Ecto neural progenitor cell (in vitro differentiated cells): ENCODE measurements at regions not wholly inside any gene's neighbourhood (a gene's known extent, or its start where the extent isn't known, plus 50 kb on each side); places are given as distances from the start of the nearest gene placed in this dataset.
"Not testable (repeated sequence)": the region's sequence is repeated elsewhere in the genome, so short reads cannot be mapped to it uniquely, and the experiment has no call there.

Experiments used
- DNase-seq: peaks from one replicate; pipeline ENCODE4 v3.0.0-alpha.2; 2018; ENCODE audit warnings: low spot score

- DNase-seq = no peak
Observed at GRCh38 chr13:58906329-58907007, 1257.3 kb downstream of the DIAPH3 start.

GRCh38 chr13:58907347-58907746 is 1256.4 kb downstream of the DIAPH3 start:
- no peak for DNase-seq

GRCh38 chr13:58908019-58908679 is 1255.6 kb downstream of the DIAPH3 start:
- no peak for DNase-seq

GRCh38 chr13:58919551-58919950 is 1244.2 kb downstream of the DIAPH3 start:
- DNase-seq = no peak

- DNase-seq = no peak
Observed at GRCh38 chr13:58921129-58921528, 1242.6 kb downstream of the DIAPH3 start.

DNA sequence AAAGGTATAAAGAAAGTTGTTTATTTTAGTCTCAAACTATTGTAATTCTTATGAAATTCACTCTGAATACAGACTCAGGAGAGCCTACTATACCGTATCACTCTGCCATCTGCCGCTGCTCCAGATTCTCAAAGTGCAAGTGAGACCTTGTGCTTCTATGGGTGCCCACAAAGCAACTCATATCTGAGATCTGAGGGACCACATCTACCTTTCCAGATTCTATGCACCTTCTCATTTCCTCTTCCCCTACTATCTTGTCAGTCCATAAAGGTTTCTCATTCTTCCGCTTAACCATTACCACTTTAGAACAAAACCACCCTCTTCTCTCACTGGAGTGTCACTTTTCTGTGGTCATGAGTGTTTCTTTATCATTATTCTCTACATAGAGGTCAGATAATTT is 1236.9 kb downstream of the DIAPH3 start:
- DNase-seq = no peak

DNA sequence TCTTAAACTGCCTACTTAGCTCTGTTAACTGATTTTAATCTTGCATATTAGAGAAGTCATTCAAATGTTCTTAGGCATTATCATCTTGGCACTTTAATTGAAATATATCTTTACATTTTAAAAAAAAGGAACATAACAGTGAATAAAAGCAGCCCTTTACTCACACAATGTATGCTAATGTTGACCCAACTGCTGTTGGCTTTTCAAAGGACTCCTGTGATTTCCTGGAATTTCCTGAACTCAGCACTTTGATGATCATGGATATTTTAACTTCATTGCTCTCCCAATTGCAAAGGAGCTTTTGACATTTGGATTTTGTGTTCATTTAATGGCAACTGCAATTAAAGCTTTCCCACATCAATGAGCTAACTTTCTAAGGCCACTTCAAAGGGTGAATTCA is 1230.3 kb downstream of the DIAPH3 start:
- no peak for DNase-seq

GRCh38 chr13:58935689-58936088 is 1228.0 kb downstream of the DIAPH3 start:
- no peak for DNase-seq

GRCh38 chr13:58946274-58946673 is 1217.5 kb downstream of the DIAPH3 start:
- DNase-seq = no peak

DNA sequence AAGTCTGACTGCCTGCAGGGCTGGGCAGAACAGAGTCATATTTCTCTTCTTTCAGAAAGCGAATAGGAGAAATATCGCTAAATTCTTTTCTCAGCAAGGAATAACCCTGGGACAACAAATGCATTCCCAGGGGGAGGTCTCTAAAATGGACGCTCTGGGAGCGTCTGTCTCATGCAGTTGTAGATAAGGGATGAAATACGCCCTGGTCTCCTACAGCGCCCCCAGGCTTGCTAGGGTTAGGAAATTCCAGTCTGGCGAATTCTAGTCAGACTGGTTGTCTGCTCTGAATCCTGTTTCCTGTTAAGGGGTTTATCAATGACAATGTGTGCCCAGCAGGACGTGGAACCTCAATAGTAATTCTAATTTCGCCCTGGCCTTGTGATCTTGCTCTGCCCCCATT is 1214.1 kb downstream of the DIAPH3 start:
- DNase-seq = no peak

GRCh38 chr13:58950911-58951310 is 1212.8 kb downstream of the DIAPH3 start:
- no peak for DNase-seq

- DNase-seq = no peak
Observed at GRCh38 chr13:58953638-58954037, 1210.1 kb downstream of the DIAPH3 start.

DNA sequence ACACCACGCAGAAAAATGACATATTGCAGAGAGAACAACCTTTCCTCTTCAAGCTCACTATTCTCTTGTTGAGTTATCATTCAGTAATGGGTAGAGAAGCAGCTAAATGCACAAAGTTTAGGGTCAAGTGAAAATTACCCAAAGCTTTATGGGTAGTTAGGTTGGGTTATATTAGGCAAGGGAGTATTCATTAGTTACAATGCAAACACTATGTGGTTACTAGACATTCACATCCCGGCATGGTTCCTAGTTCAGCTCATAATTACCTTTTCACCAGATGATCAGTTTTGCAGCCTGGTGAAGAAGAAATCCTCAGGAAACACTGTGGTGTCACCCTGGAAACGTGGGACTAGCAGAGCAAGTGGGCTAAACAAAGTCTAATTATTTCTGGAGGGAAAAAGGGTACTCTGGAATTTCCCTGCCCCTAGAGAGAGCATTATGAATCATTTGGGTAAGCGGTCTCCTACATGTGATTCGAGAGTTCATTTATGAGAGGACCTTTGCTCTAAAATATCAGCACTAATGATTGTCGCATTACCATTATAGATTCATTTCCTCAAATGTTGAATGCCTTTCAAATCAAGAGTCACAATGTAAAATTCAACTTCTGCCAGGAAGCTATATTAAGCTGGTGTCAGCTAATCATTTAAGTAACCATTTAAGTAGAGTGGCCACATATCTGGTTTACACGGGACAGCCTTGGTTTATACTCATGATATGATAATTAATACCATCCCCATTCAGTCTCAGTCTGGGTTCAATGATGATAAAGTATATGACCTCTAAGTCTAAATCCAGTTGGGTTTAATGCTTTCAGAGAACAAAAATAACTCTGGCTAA is 1208.0 kb downstream of the DIAPH3 start:
- no peak for DNase-seq

DNA sequence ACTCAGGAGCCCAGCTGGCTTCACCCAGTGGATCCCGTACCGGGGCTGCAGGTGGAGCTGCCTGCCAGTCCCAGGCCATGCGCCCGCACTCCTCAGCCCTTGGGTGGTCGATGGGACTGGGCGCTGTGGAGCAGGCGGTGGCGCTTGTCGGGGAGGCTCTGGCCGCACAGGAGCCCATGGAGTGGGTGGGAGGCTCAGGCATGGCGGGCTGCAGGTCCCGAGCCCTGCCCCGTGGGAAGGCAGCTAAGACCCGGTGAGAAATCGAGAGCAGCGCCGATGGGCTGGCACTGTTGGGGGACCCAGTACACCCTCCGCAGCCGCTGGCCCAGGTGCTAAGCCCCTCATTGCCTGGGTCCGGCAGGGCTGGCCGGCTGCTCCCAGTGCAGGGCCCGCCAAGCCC is 1205.6 kb downstream of the DIAPH3 start:
- DNase-seq = not testable (repeated sequence)

DNA sequence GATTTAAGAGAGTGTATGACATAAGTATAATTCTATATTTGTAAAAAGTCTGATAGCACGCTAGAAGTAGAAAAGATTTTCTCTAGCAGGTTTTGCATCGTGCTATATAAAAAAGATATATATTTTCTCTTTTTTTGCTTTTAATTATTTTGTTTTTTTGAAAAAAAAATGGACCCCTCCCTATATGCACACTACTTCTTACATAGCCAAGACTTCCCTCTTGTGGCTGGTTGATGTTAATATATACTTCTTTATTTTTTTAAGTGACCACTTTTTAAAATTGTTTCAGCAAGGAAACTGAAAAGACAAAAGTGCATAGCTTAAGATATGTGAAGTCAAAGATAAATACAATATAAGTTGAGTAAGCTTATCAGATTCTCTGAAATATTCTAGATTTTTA is 1202.8 kb downstream of the DIAPH3 start:
- DNase-seq = no peak

GRCh38 chr13:58963321-58963720 is 1200.4 kb downstream of the DIAPH3 start:
- no peak for DNase-seq

- no peak for DNase-seq
Observed at GRCh38 chr13:58964048-58964447, 1199.7 kb downstream of the DIAPH3 start.

DNA sequence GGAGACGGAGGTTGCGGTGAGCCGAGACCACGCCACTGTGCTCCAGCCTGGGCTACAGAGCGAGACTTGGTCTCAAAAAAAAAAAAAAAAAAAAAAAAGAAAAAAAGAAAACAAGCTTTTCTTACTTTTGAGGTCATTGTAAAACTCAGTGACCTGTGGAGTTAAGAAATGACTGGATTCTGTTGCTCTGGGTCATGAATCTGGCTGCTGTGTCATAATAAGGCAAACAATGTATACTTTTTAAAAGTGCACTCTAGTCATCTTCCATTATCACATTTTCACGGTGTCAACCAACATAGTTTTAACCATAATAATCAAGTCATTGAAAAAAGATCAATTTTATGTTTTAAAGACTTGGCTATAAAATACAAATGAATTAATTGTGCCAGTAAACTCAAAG is 1186.6 kb downstream of the DIAPH3 start:
- DNase-seq = no peak

GRCh38 chr13:58978331-58978730 is 1185.4 kb downstream of the DIAPH3 start:
- no peak for DNase-seq

GRCh38 chr13:58979851-58980250 is 1183.9 kb downstream of the DIAPH3 start:
- DNase-seq = no peak

DNA sequence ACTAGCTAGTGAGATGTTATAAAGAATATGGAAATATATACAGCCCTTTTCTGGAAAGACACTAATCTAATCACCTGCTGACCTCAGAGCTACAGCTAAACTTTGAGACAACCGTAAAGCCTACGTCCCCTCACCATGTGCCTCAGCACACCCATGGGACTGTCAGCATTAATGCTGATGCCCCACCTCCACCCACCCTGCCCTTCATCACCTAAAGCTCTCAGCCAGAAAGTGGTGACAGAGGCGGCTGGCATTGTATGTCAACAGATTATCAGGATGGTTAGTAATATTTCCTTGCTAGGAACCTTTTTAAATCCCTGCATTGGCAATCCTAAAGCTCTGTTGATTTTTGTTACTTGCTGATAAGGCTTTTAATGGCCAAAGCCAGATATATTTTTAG is 1177.9 kb downstream of the DIAPH3 start:
- no peak for DNase-seq

GRCh38 chr13:58989556-58989955 is 1174.2 kb downstream of the DIAPH3 start:
- DNase-seq = no peak

GRCh38 chr13:58991826-58992477 is 1171.8 kb downstream of the DIAPH3 start:
- DNase-seq = no peak
